Right ventricle myocardium superior (tissue), 1 donor: ENCODE measurements at regions not wholly inside any gene's neighbourhood (a gene's known extent, or its start where the extent isn't known, plus 50 kb on each side); places are given as distances from the start of the nearest gene placed in this dataset.
A peak's percentile ranks its signal among the peaks of the same experiment; 100 is the strongest.

Source experiments
- ATAC-seq: fragments of 200-7000 bp; cut with Tn5 transposase; one replicate; pipeline ENCODE4 v1.9.1; 2020; ENCODE audit warnings: mild to moderate bottlenecking; ENCODE audit not compliant: poor library complexity
- DNase-seq: peaks from one replicate; pipeline ENCODE4 v3.0.0-alpha.2; 2020
- intact Hi-C: fragments of 100-400 bp; cut with DNase I; formaldehyde crosslinking; loops from one replicate; pipeline ENCODE4 v1.11.2; 2022
- donor health status: DM: no; HTN: yes; CAD: no; lungs with severe emphysema.

DNA sequence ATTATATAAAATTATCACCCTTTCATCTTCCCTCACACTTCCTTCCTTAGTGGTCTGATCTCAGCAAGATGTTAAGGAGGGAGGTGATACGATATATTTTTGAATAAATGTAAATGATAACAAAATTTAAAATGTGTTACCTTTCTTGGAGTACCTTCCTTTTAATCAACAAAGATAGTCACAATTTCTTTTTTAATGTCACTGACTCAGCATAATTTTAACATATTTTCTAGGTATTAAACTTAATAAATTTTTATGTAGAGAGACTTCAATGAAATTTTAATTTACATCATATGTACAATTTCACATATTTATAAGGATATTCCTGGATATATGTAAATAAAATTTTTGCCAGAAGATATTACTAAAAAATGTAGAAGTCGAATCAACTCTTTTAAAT, 125.0 kb upstream of the FBN2 start:
- intact Hi-C loops: loop anchor here (10.0 kb wide), 1 partner anchor 182 kb away; no protein-coding TSS in a partner anchor
- no peak for ATAC-seq

DNA sequence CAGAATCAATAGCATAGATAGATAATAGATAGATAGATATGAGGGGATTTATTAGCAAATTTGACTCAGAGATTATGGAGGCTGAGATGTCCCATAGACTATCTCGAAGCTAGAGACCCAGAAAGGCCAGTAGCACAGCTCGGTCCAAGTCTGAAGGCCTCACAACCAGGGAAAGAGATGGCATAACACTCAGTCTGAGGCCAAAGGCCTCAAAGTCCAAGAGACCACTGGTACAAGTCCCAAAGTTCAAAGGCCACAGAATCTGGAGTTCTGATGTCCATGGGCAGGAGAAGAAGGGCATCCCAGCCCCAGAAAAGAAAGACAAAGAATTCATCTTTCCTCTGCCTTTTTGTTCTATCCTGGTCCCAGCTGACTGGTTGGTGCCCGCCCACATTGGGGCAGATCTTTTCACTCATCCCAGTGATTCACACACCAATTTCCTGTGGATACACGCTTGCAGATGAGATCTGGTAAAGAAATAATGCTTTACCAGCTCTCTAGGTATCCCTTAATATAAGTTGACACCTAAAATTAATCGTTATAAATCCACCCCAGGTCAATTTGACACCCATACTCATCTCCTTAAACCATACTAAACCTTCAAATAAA, 127.8 kb upstream of the FBN2 start:
- intact Hi-C loops: loop anchor here (10.0 kb wide), 1 partner anchor 179 kb away; no protein-coding TSS in a partner anchor
- DNase-seq (no peak), ATAC-seq (no peak)

More for the DNA sequence above, 125.0 kb upstream of the FBN2 start:
- DNase-seq: no peak

DNA sequence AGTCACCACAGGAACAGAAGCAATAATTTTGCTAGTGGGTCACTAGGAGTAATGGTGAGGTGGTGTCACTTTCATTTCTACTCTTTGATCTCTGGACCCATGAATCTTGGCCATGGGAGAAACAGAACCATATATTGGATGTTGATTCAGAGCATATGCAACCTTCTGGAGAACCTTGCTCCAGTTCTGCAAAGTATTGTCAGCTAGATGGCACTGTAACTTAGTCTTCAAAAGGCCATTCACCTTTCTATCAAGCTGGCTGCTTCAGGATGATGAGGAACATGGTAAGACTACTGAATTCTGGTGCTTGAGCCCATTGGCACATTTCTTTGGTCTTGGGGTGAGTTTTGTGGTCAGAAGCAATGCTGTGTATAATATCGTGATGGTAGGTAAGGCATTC, 129.1 kb upstream of the FBN2 start:
- peak; percentile 51 for ATAC-seq
- intact Hi-C loops: loop anchor here (10.0 kb wide), 1 partner anchor 178 kb away; no protein-coding TSS in a partner anchor
- no peak for DNase-seq

DNA sequence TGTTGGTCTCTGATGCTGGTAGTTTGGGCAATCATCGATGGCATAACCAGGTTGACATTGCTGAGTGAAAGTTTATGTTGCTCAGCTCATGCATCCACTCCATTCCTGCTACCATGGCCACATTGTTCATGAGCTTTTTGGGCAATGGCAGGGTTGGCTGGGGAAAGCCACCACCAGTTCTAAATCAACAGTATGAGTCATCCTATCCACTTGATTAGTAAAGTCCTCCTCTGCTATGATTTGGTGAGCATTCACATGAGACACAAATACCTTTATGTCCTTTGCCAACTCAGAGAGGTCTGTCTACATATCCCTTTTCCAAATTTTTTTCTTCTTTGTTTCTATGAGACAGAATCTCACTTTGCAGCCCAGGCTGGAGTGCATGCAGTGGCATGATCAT, 129.7 kb upstream of the FBN2 start:
- DNase-seq: no peak
- no peak for ATAC-seq
- intact Hi-C loops: loop anchor here (10.0 kb wide), 1 partner anchor 177 kb away; no protein-coding TSS in a partner anchor

DNA sequence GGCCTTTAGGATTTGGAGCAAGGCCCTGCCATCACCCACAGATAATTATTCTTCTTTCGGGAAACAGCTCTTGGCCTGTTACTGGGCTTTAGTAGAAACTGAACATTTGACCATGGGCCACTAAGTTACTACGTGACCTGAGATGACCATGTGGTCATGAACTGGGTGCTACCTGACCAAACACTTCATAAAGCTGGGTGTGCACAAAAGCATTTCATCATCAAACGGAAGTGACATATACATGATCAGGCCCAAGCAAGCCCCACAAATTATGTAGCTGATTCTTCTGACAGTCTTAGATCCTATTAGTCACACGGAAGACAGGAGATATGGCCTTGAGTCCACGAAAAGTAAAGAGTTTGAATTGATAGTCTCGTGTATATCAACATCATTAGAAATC, 130.9 kb upstream of the FBN2 start:
- DNase-seq (no peak), ATAC-seq (no peak)
- intact Hi-C loops: loop anchor here (10.0 kb wide), 1 partner anchor 176 kb away; no protein-coding TSS in a partner anchor

DNA sequence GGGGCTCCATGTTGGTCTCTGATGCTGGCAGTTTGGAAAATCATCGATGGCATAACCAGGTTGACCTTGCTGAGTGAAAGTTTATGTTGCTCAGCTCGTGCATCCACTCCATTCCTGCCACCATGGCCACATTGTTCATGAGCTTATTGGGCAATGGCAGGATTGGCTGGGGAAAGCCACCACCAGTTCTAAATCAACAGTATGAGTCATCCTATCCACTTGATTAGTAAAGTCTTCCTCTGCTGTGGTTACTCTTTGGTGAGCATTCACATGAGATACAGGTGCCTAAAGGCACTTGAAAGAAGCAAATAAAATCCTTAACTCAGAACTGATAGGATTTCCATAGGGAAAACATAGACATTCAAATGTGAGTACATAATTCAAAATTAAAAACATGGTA, 131.8 kb upstream of the FBN2 start:
- ATAC-seq (no peak), DNase-seq (no peak)
- intact Hi-C loops: loop anchor here (10.0 kb wide), 1 partner anchor 175 kb away; no protein-coding TSS in a partner anchor

DNA sequence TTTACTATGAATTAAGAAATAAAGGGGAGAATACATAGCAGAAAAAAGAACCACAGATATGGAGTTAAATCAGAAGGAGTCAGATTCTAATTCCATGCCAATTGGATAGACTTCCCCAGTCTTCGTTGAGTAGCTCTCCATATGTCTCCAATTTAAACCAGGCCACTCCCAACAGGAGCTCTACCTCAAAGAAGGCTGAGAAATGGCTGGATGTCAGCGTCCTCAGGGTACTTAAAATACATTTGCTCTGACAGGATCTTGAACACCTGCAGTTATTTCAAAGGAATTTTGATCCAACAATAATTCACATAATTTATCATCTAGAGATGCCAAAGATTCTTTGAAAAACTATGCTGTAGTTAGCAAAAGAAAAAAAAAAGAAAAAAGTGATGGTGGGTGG, 133.9 kb upstream of the FBN2 start:
- no peak for ATAC-seq
- DNase-seq: no peak
- intact Hi-C loops: no loop called here

DNA sequence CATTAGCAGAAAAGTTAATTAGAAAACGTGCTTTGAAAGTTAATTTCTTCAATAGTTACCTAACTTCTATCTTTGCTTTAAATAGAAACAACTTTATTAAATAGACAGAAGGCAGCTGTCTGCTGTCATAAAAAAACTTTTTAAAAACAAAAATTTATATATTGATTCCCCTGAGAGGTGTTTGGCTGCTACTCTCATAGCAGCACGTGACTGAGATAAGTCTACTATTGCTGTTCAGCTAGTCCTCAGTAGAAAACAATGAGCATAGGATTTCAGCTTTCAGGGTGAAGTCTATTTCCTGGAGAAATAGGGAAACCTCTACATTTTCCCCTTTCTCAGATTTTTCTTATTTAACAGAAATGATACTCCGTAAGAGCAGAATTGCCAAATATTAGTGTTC, 135.0 kb upstream of the FBN2 start:
- no peak for ATAC-seq
- intact Hi-C loops: no loop called here
- no peak for DNase-seq

DNA sequence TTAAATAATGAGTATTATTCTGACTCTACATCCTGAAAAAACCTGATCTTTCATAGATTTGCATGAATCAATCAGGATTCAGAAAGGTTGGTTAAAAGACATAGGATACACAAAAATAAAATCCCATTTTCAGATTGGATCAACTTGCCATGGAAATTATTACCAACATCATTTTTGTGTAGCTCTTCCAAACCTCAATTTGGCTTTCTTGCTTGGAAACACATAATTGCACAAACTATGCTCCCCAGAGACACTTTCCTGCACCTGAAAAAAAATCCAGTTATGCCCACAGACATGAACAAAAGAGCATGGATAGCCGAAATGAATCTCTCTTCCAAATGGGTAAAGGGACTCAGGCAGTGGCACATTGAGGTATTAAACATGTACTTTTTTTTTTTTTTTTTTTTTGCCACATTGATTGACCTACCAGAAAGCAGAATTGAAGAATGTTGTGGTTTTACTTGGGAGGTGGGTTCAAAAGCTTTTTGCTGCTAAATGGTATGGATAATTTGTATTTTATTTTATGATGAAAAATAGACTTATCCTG, 135.4 kb upstream of the FBN2 start:
- intact Hi-C loops: no loop called here
- ATAC-seq (no peak), DNase-seq (no peak)

DNA sequence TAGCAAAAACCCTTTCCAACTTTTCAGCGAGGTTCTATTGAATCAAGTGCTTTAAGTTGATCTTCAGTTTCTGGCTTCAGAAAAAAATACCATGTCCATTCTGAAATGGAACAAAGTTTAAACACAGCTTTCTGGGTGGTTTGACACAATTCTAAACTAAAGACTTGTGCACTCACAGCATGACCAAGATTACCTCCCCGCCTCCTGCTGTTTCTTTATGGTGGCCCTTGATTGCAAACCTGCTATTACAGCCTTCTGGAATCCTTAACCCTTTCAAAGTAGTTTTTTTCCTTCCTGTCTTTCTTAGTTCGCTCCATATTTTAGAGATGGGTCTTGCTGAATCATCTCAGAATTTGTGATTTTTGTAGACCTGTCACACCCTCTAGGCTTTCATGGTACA, 135.9 kb upstream of the FBN2 start:
- ATAC-seq (no peak), DNase-seq (no peak)
- intact Hi-C loops: no loop called here

DNA sequence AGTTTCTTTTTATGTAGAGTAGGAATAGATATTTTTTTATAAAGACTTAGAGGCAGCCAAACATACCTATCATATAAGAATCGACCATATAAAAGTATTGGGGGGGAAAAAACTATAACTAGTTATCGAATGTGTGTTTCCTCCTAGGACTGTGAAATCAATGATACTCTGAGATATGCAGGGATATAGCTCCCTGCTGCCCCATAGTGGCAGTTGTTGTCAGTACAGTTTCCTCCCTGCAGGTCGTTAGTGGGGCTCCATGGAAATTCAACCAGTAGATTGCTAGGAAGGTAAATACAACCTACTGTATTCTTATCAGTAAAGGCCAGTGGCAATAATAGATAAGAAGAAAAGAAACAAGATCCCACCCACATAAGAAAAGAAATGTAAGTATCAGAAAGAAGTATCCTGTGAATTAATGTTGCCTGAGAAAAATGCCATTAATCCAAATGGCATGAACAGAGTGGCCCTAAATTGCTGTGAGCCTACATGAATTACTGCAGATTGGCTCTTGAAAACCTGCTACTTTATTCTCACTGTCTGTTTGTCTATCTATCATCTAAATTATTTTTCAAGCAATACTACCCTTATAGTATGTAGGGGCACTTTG, 136.9 kb upstream of the FBN2 start:
- DNase-seq (no peak), ATAC-seq (no peak)
- intact Hi-C loops: no loop called here

DNA sequence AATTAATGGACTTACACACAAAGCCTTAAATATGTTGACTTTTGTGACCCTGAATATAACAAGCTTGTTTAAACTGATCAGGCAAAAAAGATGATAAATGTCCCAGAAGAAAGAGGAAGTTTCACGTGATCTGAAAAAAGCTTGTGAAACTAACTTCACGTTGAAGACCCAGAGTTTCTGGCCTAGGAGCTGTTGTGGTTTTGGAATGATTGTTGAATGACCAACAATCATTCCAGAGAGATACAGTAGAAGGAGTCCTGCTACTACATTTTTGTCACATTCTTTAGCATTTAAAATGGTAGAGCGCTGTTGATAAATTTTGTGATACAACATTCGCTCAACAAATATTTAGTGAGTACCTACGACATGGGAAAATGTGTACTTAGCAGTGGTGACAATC, 143.1 kb upstream of the FBN2 start:
- DNase-seq (no peak), ATAC-seq (no peak)
- intact Hi-C loops: no loop called here

DNA sequence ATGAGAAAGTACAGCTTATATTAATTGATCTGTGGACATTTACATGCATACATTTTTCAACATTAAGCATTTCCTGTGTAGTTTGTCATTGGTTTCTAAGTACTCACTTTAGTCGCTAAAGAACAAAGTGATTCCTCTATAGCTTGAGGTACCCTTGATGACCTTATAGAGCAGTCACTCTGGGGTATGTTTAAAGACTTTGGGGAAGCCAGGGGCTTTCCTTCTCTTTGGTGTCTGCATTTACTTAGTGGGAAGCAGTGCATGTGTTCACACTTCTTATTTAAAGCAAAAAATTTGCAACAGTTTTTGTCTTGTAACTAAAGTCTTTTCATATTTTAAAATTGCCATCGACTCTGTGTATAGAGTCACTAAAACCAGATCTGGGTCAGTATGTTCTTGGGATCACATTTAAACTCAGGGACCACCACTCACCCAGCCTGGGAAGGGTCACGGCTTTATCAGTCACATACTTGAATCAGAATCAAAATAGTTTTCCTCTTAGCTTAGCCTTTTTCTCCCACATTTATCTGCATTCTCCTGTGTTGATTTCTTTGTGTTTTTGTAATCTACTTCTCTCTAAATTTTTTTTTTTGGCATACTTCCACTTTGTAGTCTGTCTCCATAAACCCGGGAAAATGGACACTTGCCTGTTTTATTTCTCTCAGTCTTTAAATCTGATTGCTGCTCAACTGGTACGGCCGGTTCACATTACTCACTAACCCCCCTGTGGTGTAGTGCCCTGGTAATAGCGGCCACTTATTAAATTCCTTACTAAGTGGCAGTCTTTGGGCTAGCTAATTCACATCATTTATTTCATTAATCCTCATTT, 143.9 kb upstream of the FBN2 start:
- no peak for DNase-seq
- intact Hi-C loops: no loop called here
- no peak for ATAC-seq

DNA sequence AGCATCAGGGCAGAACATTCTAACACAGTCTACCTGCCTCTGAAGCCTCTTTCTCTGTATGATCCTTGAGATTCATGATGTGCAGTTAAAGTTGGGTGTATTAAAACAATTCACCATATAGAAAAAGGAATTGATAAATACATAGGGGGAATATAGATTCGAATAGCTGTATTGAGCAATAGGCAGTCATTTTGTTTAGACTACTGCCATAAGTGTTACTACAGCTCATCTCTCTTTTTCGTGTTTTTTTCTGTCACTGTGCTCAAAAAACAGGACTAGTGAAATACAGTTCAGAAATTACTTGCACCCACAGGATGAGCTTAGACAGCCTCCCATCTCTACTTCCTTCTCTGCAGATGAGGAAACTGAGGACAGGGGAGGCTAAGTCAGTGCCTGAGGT, 144.6 kb upstream of the FBN2 start:
- no peak for DNase-seq
- intact Hi-C loops: no loop called here
- no peak for ATAC-seq

DNA sequence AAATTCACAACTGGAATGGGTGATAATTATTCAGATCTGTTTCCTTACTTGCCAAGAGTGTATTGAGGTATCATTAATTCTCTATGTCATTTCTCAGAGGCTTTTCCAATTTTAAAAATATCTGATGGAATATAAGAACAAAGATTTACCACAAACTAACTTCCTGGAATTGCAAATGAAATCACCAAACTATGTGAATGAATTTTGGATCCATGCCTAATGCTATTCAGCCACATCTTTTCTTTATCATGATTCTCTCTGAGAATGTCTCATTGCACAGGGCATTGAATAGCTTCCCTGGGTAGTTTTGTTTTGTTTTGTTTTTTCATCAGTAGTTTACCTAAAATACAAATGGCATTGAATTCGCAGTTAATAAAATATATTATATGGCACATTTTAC, 146.9 kb upstream of the FBN2 start:
- intact Hi-C loops: no loop called here
- ATAC-seq (no peak), DNase-seq (no peak)

DNA sequence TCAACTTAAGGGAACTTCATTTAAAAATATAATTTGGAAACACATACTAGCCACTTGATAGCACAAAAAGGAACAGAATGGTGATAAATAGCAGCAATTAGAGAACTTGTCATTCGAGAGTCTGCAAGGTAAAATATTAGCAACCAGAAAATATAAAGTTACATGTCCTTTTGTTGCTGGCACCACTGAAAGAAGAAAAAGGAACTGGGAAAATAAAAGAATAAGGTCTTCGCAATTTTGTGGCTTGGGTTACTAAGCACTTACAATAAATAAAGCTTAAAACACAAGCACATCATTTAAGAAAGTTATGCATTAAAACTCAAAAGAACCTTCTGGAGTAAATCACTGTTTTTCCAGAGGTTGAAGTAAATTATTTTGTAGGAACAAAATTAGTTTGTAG, 149.9 kb upstream of the FBN2 start:
- intact Hi-C loops: no loop called here
- ATAC-seq (no peak), DNase-seq (no peak)

DNA sequence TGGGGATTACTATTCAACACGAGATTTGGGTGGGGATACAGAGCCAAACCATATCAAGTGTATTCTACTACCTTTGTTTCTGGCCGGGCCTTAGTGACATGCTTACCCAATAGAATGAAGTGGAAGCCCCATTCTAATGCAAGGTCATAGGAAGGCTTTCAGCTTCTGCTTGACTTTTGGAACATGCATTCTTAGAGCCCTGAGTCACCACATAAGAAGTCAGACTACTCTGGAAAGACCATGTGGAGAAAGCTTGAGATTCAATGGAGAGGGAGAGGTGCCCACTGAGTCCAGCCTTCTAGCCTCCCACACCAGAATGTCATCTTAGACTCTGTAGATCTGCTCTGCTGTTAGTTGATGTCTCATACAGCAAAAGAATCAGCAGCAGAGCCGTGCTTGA, 155.7 kb upstream of the FBN2 start:
- DNase-seq: no peak
- intact Hi-C loops: no loop called here
- no peak for ATAC-seq

DNA sequence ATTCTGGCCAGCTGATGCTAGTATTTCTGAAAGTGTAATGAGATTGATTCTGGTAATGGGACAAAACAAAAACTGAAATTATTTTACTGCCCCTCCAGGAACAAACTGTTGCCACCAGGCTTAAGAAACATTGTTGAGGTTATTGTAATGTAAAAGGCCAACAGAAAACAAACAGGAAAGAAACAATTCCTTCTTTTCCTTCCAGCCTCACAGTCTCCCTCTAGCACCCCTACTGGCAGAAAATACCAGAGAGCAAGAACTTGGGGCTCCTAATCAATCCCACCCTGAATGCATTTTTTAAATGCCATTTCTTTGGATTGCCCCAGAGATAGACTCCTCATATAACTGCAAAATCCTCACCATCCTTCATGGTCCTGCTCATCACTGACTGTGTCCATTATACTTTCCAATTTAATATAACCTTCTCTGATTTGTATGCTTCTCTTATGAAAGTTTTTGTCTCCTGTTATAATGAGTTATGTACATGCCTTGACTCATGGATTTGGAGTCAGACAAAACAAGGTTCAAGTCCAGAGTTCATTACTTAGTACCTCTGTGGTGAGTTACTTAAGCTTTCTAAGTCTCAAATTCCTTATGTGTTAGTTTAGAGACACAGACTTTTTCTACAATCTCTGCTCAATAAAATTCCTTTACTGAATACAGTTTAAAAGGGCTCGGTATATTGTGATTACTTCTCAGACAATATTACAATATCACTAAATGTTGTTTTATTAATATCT, 157.9 kb upstream of the FBN2 start:
- ATAC-seq: no peak
- DNase-seq: no peak
- intact Hi-C loops: no loop called here

DNA sequence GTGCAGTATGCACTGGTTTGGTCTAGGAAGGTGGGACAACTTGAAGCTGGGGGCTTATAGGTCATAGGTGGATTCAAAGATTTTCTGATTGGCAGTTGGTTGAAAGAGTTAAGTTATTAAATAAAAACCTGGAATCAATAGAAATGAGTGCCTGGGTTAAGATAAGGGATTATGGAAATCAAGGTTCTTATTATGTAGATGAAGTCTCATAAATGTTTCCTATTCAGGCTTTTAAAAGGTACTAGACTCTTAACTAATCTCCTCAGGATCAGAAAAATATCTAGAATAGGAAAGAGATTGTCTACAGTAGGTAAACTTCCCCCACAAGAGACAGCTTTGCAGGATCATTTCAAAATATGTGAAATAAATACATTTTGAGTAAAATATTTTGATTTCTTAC, 163.3 kb upstream of the FBN2 start:
- no peak for DNase-seq
- no peak for ATAC-seq
- intact Hi-C loops: no loop called here
